ENCODE measurements at regions not wholly inside any gene's neighbourhood (a gene's known extent, or its start where the extent isn't known, plus 50 kb on each side); places are given as distances from the start of the nearest gene placed in this dataset.

DNA sequence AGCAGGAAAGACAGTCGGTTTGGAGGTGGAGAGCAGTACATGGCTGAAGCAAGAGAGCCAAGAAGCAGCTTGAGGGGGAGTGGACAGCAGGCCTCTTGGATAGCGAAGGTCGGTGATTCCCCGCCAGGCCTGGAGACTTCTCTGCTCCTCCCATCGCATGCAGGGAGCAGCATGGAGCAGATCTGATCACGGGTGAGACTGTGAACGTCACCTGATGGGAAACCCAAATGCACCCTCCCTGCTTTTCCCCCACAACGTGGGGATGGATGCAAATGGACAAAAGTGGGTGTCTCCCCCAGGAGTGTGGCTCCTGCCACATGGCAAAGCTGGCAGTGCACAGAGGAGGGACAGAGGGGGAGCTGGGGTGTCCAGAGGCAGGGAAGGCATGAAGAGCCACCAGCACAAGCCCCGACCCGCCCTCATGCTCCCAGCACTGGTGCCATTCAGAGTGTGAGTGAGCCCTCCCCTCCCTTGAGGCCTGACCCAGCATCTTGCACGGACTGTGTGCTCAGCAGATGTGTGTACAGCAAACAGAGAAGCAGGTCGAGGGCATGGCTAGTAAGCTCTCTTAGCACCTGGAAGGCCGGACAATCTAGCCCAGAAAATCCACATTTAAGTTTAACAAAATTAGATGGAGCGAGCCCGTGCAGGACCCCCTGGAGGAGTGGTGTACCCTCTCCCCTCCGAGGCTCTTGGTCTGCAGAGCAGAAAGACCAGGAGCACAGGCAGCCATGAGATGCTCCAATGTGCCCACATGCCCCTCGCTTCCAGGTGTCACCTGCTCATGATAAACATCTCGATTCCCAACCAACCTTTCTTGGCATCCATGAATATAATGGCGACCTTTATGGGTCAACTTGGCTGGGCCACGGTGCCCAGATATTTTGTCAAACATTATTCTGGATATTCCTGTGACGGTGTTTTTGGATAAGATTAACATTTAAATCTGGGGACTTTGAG is 661.7 kb downstream of the TBC1D22A start:
- intact Hi-C loops (cut with micrococcal nuclease), result no loop called here
- no peaks in the 10 kb centered on the region for H3K9me3 ChIP-seq (ENCODE audit: control insufficient read depth, insufficient read depth, low read length)
- no peaks in the 10 kb centered on the region for H3K9me3 Mint-ChIP-seq
- H3K4me3 ChIP-seq (ENCODE audit: low read length), result no peak overlapping the region
- no peak overlapping the region for H3K27ac Mint-ChIP-seq
- H3K4me1 Mint-ChIP-seq, result no peaks in the 10 kb centered on the region
- no peak for ATAC-seq
- H3K27me3 ChIP-seq (ENCODE audit: control insufficient read depth, insufficient read depth, low read length), result peaks cover 3% of the 10 kb centered on the region
- H3K36me3 ChIP-seq (ENCODE audit: control insufficient read depth, insufficient read depth, low read length), result no peaks in the 10 kb centered on the region
- no peak overlapping the region for H3K4me3 Mint-ChIP-seq
- H3K36me3 Mint-ChIP-seq, result no peaks in the 10 kb centered on the region
- no peak overlapping the region for H3K27ac ChIP-seq (ENCODE audit: low read length)
- no peak for DNase-seq
- TF ChIP-seq, protein P1, sequence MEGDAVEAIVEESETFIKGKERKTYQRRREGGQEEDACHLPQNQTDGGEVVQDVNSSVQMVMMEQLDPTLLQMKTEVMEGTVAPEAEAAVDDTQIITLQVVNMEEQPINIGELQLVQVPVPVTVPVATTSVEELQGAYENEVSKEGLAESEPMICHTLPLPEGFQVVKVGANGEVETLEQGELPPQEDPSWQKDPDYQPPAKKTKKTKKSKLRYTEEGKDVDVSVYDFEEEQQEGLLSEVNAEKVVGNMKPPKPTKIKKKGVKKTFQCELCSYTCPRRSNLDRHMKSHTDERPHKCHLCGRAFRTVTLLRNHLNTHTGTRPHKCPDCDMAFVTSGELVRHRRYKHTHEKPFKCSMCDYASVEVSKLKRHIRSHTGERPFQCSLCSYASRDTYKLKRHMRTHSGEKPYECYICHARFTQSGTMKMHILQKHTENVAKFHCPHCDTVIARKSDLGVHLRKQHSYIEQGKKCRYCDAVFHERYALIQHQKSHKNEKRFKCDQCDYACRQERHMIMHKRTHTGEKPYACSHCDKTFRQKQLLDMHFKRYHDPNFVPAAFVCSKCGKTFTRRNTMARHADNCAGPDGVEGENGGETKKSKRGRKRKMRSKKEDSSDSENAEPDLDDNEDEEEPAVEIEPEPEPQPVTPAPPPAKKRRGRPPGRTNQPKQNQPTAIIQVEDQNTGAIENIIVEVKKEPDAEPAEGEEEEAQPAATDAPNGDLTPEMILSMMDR (IDR thresholded peaks at IDR 0.05), result no peak
- H3K4me1 ChIP-seq (ENCODE audit: control insufficient read depth, insufficient read depth, low read length), result no peaks in the 10 kb centered on the region
- peaks cover 16 to 52% of the 10 kb centered on the region in 2 donors for H3K27me3 Mint-ChIP-seq (ENCODE audit: low read depth in 2 of 2)
- WGBS (ENCODE audit: insufficient coverage), result 82% methylated on average over 20 of the region's 21 CpGs

DNA sequence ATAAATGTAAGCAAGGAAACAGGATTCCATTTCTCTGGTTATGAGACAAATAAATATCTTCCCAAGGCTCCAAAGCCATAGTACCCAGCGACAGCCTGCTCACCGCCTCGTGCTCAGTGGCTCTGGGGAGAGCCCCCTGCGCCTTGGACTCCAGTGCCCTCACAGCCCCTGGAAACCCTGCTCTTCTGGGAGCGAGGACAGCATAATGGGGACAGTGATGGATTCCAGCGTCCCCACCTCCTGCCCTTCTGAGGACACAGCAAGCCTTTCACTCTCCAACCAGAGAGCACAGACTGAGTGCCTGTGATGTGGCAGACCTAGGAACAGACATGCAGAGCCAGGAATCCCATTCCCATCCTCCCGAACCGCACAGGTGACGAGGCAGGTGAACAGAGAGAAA is 660.8 kb downstream of the TBC1D22A start:
- H3K27me3 Mint-ChIP-seq (ENCODE audit: low read depth in 2 of 2), result peaks cover 16 to 44% of the 10 kb centered on the region in 2 donors
- ATAC-seq, result no peak

DNA sequence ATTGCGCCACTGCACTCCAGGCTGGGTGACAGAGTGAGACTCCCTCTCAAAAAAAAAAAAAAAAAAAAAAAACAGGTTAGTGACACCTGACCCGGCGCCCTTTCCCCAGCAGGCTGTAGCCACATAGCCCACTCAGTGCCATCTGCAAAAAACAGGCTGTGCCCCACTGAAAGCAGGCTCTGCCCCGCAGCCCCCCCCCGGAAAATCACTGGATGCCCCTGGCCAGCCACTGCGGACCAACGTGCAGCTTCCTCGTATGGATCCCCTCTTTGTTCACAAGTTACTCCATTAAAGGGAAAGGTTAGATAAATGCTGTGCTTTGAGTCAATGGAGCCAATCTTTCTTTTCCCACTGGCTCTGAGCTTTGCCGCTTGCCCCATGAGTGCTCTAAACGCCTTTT is 660.3 kb downstream of the TBC1D22A start:
- DNase-seq (no peak), ATAC-seq (no peak)
- no peaks in the 10 kb centered on the region for H3K4me1 ChIP-seq (ENCODE audit: control insufficient read depth, insufficient read depth, low read length)
- H3K9me3 Mint-ChIP-seq, result no peaks in the 10 kb centered on the region
- TF ChIP-seq, protein P1 (IDR thresholded peaks at IDR 0.05), result no peak
- no peak overlapping the region for H3K27ac Mint-ChIP-seq
- H3K36me3 ChIP-seq (ENCODE audit: control insufficient read depth, insufficient read depth, low read length), result no peaks in the 10 kb centered on the region
- H3K27me3 ChIP-seq (ENCODE audit: control insufficient read depth, insufficient read depth, low read length), result peaks cover 3% of the 10 kb centered on the region
- H3K4me1 Mint-ChIP-seq, result no peaks in the 10 kb centered on the region
- intact Hi-C loops (cut with micrococcal nuclease), result no loop called here
- WGBS (ENCODE audit: insufficient coverage), result 87% methylated on average over 8 of the region's 10 CpGs
- H3K27ac ChIP-seq (ENCODE audit: low read length), result no peak overlapping the region
- no peaks in the 10 kb centered on the region for H3K36me3 Mint-ChIP-seq
- H3K4me3 Mint-ChIP-seq, result no peak overlapping the region
- H3K4me3 ChIP-seq (ENCODE audit: low read length), result no peak overlapping the region
- H3K27me3 Mint-ChIP-seq (ENCODE audit: low read depth in 2 of 2), result peaks cover 19 to 39% of the 10 kb centered on the region in 2 donors
- H3K9me3 ChIP-seq (ENCODE audit: control insufficient read depth, insufficient read depth, low read length), result no peaks in the 10 kb centered on the region

More for the DNA sequence above, 660.8 kb downstream of the TBC1D22A start:
- Mint-ChIP-seq H3K9me3 (no peaks in the 10 kb centered on the region), H3K27ac (no peak overlapping the region), H3K4me3 (no peak overlapping the region), H3K4me1 (no peaks in the 10 kb centered on the region), H3K36me3 (no peaks in the 10 kb centered on the region)
- H3K4me1 ChIP-seq (ENCODE audit: control insufficient read depth, insufficient read depth, low read length), result no peaks in the 10 kb centered on the region
- no peaks in the 10 kb centered on the region for H3K9me3 ChIP-seq (ENCODE audit: control insufficient read depth, insufficient read depth, low read length)
- H3K27me3 ChIP-seq (ENCODE audit: control insufficient read depth, insufficient read depth, low read length), result peaks cover 3% of the 10 kb centered on the region
- TF ChIP-seq, protein P1 (IDR thresholded peaks at IDR 0.05), result no peak
- H3K4me3 ChIP-seq (ENCODE audit: low read length), result no peak overlapping the region
- H3K36me3 ChIP-seq (ENCODE audit: control insufficient read depth, insufficient read depth, low read length), result no peaks in the 10 kb centered on the region
- H3K27ac ChIP-seq (ENCODE audit: low read length), result no peak overlapping the region
- WGBS (ENCODE audit: insufficient coverage), result 83% methylated on average over 9 of the region's 9 CpGs
- intact Hi-C loops (cut with micrococcal nuclease), result no loop called here
- no peak for DNase-seq
